Germinal center (tissue), 1 donor: ENCODE measurements at regions not wholly inside any gene's neighbourhood (a gene's known extent, or its start where the extent isn't known, plus 50 kb on each side); places are given as distances from the start of the nearest gene placed in this dataset.

Experiments used
- DNase-seq: peaks from one replicate; pipeline ENCODE4 v3.0.0; 2012; ENCODE audit warnings: mixed read lengths, low spot score

DNA sequence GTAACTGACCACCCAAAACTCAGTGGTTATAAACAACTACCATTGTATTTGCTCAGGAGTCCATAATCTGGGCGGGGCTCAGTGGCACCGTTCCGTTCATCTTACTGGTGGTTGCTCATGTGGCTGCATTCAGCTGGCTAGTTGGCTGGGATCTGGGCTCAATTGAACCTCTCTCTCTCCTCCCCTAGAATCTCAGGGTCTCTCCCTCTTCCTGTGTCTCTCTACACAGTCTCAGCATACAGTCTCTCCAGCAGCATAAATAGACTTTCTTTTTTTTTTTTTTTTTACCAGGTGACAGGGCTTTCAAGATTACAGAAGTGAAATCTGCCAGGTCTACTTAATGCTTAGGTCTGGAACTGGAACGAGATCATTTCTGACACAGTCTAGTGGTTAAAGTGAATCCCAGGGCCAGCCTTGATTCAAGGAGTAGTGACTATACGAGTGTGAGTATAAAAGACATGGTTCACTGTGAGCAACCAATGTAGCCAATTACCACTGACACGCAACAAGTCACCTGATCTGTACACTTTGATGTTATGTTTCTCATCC lies 193.7 kb upstream of the ESRRG start:
- no peak for DNase-seq

- no peak for DNase-seq
These were observed 191.7 kb upstream of the ESRRG start for GRCh38 chr1:216914974-216915373.

DNA sequence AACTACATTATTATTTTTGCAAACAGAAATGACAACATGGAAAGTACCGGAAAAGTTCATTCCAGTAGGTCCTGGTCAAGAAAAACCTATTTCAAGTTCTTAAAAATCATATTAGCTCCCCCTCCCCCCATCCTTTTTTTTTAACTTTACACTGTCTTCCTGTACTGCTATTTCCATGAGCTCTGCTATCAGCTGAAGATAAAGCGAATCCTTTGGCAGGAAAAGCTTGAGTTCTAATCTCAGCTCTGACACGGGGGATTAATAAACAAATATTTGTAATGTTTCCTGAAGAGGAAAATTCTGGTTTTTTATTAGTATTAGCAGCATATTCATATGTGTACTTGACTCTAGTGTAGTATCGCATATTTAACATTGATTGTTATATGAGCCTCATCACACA lies 190.7 kb upstream of the ESRRG start:
- no peak for DNase-seq

- no peak for DNase-seq
These were observed 187.0 kb upstream of the ESRRG start for GRCh38 chr1:216910081-216910840.

DNA sequence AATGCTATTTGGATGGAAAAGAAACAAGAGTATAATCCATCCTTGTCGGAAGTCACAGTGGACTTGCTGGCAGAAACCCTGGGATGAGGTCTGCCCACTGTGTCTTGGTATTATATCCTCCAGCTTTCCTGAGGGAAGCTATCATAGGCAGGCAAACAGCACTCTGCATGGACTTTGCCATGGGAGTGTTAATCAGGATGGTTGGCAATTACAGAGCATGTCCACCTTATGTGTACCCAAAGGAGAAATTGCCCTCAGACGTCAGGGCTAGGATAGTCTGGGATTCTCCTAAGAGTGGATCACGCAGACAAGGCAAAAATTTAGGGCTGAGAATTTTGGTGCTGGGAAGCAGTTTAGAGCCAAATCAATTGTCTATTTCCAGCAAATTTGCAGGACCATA lies 184.9 kb upstream of the ESRRG start:
- DNase-seq: no peak

DNA sequence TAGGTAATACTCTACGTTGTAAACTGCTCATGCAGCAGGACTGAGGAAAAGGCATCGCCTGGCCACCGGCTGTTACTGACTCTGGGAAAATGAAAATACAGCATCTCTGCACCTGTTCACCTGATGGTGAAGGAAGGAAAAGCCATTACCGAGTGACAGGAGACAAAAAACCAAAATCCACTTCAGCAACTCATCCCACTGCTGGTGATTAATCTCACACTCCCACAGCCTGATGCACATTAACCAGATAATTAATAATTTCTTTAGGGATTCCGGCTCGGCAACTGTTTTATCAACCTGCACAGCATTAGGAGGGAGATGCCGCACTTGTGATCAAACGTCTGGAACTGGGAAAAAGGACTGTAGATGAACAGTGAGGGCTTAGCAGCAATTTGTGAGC lies 183.9 kb upstream of the ESRRG start:
- DNase-seq: no peak

- DNase-seq: no peak
These were observed 182.6 kb upstream of the ESRRG start for GRCh38 chr1:216905781-216906180.

DNA sequence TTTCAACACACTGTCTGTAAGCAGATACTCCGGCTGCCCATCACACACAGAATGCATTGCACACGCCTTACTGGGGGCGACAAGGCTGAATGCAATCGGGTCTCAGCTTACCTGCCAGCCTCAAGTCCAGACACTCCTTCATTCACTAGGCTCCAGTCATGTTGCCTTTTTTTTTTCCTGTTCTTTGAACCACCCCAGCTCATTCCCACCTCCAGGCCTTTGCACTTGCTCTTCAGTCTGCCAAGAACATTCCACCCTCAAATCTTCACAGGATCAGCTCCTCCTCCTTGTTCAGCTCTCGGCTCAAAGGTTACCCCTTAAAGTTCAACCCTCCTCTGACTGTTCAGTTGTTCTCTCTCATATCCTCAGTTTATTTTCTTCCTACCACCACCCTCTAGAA lies 181.9 kb upstream of the ESRRG start:
- DNase-seq: no peak

DNA sequence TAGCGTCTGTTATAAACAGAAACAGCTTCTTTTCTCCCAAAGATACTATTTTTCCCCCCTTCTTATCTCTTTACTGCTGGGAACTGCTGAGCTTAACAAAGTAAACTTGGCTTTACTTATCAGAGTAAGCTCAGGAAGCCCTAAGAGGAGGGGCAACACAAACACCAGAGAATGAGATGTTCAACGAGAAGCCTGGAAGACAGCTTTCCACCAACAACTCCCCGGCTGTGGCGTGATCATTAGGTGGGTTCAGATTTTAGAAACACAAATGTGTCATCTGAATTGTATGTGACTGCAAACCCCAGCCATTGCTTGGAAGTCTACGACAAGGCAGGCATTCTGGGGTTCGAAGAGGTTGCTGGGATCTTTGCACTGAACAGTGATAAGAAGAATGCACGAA lies 181.2 kb upstream of the ESRRG start:
- no peak for DNase-seq

DNA sequence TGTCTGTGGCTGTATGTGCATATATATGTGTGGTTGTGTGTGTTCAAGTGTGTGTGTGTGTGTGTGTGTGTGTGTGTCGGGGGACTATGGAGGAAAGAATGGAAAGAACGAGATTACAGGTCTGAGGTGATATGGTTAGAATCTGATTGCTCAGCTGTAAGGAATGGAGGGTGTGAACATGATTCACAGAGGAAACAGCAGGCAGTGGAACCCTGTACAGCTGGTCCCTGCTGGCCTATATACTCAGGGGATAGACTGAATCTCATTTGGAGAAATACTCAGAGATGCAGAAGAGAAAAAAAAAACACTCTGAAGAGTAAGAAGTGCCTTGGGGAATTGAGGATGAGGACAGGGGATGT lies 180.1 kb upstream of the ESRRG start:
- DNase-seq: no peak

DNA sequence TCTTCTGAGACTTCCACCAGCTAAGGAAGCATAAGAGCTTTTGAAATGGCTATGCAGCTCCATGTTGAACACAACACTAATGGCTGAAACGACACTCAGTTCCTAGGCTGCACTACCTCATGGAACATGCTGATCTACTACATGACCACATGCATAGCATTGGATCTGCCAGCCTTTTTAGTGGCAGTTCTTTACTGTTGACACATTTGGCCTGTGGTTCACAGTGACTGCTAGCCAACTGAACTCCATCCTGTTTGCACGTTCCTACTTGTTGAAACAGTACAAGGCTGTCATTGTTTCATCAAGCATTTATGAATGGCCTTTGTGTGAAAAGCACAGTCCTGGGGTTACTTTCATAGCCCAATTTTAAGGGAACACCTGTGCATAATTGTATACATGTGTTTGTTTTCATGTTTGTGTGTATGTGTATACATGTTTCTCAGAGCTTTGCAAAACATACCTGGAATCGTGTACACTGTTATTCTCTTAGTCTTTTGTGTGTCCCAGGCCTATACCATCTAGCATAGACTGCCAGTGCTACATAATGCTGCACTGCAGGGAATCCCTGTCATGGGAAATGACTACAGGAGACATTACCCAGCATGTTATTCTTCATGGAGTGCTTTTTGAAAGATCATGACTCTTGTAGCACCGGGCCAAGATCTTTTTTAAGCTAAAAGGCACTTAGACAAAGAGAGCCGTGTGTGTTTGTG lies 179.6 kb upstream of the ESRRG start:
- DNase-seq: no peak

DNA sequence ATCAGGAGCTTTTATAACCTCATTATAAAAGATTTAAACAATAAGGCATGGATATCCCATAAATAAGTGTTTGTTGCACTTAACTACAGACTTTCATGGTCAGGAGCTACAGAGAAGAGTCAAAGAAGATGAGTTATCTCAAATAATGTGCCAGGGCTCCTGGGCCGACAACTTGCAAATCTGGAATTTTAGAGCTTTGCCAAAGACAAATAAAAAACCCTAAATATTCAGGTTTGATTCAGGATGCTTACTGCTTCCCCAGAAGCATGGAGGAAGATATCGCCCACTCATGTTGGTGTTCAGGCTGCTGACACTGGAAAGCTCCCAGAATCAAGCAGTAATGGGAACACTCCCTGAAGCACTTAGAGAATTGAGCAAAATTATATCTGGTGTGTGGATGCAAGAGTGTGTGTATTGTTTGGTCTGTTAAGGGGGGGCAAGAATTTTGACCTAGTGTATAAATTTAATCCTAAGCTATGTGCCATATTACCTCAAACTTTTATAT lies 176.9 kb upstream of the ESRRG start:
- no peak for DNase-seq

GRCh38 chr1:216898801-216899200 lies 175.6 kb upstream of the ESRRG start:
- DNase-seq: no peak

DNA sequence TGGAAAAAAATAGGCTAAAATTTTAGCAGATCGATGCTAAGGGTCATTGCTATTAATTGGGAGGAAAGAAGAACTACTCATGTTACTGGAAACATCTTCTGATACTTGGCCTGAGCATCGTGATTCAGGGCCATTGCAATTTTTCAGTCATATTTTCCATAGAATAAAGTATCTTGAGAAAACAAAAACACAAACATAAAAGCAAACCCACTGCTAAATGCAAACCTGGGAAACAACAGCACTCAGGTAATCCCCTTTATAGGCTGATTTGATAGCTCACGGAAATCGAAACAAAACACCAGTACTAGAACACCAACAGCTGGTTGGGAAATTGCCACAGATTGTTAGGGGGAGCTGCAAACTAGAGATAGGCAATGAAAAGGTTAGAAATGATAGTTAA lies 172.9 kb upstream of the ESRRG start:
- no peak for DNase-seq

GRCh38 chr1:216894494-216894893 lies 171.3 kb upstream of the ESRRG start:
- no peak for DNase-seq

DNA sequence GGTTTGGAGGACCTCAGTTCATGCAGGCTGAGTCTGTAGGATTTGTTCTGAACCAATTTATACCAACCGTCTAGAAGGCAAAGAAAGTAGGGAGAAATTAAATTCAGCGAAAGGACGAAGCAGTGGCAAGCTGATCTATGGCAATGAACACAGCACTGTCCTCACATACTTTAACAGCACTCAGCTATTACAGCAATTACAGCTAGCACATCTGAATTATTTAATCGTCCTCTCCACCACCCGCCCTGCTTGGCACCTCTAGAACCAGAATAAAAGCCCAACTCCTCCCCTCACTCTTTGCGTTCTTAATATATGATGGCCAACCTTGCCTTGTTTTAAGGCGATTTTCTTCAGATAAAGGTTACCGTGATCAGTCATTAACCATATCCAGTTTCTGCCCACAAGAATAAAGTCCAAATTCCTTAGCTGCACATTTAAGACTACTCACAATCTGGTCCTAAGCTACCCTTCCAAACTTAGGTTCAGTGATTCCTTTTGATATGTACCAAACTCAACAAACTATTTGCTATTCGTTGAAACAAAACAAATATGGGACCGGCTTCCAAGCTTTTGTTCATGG lies 169.4 kb upstream of the ESRRG start:
- DNase-seq: no peak

DNA sequence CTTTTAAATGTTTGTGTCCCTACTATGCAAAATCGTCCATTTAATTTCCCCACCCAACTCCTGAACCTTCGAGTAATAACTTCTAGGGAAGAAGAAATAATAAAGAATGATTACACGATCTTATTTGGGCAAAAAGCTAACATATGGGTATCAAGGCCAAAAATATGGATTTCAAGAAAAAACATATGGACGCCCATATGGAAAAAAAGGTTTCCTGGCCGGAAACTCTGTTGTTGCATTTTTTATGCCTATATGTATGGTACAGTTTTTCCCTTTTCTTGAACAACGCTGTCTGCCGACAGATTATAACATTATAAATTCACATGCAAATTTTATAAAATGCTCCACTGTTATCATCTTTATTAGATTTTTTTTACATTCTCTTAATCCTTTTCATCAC lies 167.6 kb upstream of the ESRRG start:
- no peak for DNase-seq

DNA sequence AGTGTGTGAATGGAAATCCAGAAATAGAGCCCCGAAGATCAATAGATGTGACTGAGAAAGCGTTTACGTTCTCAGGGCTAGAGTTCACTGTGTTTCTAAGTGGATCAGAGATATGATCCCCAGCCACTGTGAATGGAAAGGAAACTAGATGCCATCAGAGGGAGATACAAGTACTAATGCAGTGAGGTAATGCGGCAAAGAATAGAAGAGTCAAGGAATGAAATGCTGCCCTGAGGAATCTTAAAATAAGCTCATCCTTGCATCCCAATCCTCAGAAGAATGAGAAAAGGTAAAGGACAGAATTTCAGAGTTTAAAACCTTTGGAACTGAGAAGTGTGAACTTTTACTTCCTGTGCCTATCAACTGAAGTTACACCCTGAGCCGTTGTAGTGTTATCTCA lies 165.5 kb upstream of the ESRRG start:
- DNase-seq: no peak

- DNase-seq: no peak
These were observed 163.8 kb upstream of the ESRRG start for GRCh38 chr1:216887032-216887431.

- no peak for DNase-seq
These were observed 161.5 kb upstream of the ESRRG start for GRCh38 chr1:216884614-216885229.

DNA sequence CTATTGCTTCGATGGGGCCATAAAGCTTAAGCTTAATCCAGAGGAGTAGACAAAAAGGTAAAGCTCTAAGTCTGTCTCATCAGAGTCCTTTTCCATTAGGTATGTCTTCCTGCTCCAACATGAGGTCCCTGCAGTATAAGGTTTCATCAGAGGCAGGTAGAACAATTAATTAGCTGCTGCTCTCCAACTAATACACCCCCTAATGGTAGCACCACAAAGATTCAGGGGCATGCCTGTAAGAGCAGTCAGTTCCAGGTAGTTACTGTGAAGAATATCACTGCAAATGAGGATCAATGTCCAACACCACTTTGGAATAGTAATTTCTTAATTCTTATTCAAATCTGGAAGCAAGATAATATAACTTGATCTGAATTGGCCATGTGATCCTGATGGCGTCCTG lies 160.3 kb upstream of the ESRRG start:
- DNase-seq: no peak

- DNase-seq: no peak
These were observed 158.5 kb upstream of the ESRRG start for GRCh38 chr1:216881695-216882094.

DNA sequence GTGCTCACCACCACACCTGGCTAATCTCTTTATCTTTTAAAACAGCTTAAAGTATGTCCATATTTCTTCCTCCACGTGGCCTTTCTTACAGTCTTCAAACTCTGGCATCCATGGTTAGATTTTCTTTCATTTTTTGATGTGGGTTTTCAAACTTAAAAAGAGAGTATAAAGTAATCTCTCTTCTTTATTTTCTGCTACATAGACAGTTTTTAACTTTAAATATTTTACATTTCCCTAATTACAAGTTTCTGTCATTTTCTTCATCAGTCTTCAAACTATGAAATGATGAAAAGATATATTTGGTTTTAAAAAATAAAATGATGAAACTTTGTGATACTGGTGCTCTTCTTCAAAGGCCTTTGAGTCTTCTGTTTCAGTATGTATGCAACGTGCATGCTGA lies 143.5 kb upstream of the ESRRG start:
- no peak for DNase-seq
